Mononuclear cell (primary cell): ENCODE measurements at regions not wholly inside any gene's neighbourhood (a gene's known extent, or its start where the extent isn't known, plus 50 kb on each side); places are given as distances from the start of the nearest gene placed in this dataset.

ENCODE experiments used
- H3K27me3 ChIP-seq: 2 replicates; pipeline ENCODE4 v1.6.0; 2011; ENCODE audit warnings: low read length, control low read depth; ENCODE audit not compliant: insufficient read depth
- H3K4me1 ChIP-seq: 2 replicates; pipeline ENCODE4 v1.5.1; 2011; ENCODE audit warnings: mild to moderate bottlenecking, low read length, control low read depth; ENCODE audit not compliant: insufficient read depth
- H3K4me3 ChIP-seq: 2 replicates; pipeline ENCODE4 v1.5.1; 2011; ENCODE audit warnings: mild to moderate bottlenecking, low read length, moderate library complexity
- H3K9me3 ChIP-seq: 2 replicates; pipeline ENCODE4 v1.5.1; 2011; ENCODE audit warnings: low read depth, mild to moderate bottlenecking, control low read depth, low read length

DNA sequence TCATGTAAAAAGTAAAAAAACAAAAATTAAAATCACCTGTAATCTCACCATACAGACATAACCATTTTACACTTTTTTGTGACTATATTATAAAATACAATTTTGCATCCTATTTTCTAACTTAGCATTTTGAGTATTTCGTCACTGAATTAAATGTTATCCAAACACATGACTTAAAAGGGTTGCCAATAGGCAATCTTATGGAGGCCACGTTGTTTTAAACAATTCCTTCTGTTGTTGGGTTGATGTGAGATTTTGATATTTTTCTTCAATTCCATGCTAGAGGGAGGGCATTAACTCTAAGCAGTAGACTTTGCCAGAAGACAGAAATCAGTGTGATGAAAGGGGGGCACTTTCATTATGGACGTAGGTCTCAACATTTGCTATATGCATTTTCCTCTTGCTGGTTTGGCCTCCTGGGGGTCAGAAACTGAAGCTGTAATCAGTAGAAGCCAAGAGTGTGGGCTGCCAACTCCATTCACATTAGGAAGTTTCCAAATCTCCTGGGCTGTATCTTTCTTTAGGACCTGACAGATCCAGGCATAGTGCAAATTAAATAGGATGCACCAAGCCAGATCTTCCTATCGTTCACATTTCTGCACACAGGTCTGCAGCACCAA, 614.2 kb upstream of the CLINT1 start:
- Histone ChIP-seq H3K27me3 (no peaks in the 10 kb centered on the region), H3K4me3 (no peak overlapping the region), H3K9me3 (no peaks in the 10 kb centered on the region), H3K4me1 (no peaks in the 10 kb centered on the region)

DNA sequence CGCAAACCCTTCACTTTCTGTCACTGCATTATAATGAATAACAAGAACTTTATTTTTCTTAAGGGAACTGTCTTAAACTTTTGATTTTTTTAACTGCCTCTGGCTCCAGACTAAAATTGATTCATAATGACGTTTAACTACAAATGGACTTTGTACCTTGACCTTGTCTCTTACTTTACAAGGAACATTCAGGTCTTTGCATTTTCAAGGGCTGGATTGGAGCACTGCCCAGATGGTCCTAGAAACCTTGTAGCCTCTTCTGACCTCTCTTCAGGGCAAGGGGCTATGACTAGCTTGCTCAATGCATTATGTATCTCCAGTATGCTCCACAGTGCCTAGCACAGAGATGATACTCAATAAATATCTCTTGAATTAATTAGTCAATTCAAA, 612.6 kb upstream of the CLINT1 start:
- H3K4me3 ChIP-seq = no peak overlapping the region
- H3K9me3 ChIP-seq = no peaks in the 10 kb centered on the region
- H3K4me1 ChIP-seq = peaks cover 4% of the 10 kb centered on the region
- H3K27me3 ChIP-seq = no peaks in the 10 kb centered on the region

DNA sequence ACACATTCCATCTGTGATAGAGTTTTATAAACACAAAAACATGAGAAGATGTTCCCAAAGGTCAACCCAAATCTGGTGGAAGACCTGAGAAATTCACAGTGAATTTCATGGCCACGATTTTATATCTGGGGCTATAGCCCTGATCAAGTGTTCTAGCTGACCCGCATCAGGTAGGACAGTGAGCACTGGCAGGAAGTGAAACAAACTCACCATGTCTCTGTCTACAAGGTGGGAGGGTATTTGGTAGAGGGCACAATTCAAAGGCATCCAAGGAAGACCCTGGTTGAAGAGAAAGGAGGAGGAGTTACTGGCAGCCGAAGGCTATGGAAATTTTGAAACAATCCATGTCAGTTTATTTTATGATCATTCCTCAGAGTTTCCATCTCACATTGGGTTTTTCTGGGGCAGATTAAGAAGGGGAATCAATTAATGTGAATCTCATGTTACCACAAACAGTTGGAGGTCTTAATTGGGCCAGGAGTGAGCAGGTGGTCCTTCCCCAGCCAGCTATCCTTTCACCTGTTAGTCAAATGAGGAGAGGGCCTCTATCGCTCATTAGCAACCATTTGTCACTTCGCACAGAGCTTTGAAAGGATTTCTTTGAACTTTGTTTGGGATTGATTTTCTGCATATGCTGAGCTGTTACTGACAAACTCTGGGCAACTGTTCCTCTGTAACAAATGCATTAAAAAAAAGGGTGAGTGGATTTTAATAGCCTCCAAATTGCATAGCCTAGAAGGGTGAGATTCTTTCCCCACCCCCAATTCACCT, 612.0 kb upstream of the CLINT1 start:
- Histone ChIP-seq H3K4me1 (peaks cover 10% of the 10 kb centered on the region), H3K4me3 (no peak overlapping the region), H3K9me3 (no peaks in the 10 kb centered on the region), H3K27me3 (no peaks in the 10 kb centered on the region)

DNA sequence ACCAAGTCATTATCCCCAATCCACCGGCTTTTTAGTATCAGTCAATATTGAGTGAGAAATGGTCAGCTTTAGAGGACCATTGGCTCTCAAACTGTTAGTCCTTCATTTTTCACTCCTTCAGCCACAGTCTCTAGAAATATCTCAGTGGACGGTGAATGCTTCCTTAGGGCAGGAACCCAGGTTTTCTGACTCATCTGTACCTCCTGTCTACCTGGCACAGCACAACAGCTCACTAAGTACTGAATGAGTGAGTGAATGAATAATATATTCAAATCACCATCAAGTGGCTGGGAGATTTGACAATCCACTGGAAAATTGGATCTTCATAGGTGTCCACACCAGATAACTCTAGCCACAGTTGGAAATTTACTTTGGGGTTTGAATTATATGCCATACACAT, 609.5 kb upstream of the CLINT1 start:
- Histone ChIP-seq H3K9me3 (no peaks in the 10 kb centered on the region), H3K4me3 (no peak overlapping the region), H3K27me3 (no peaks in the 10 kb centered on the region), H3K4me1 (peaks cover 35% of the 10 kb centered on the region)

DNA sequence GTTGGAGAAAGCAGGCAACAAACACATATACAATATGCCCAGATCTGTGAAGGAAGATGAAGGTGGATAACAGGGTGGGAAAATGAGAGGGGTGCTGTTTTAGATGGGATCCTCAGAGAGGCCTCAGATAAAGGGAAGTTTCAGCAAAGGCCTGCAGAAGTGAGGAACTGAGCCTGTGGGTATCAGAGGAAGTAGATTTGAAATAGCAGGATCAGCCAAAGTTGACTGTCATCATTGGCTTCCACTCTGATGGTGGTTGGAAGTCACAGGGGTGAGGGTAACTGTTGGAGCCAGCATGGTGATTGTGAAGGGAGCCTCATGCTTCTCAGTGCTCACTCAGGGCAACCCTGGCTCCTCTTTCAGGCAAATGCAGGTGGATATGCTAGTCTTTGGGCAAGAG, 607.2 kb upstream of the CLINT1 start:
- peaks cover 35% of the 10 kb centered on the region for H3K4me1 ChIP-seq
- H3K9me3 ChIP-seq = no peaks in the 10 kb centered on the region
- no peak overlapping the region for H3K4me3 ChIP-seq
- no peaks in the 10 kb centered on the region for H3K27me3 ChIP-seq

DNA sequence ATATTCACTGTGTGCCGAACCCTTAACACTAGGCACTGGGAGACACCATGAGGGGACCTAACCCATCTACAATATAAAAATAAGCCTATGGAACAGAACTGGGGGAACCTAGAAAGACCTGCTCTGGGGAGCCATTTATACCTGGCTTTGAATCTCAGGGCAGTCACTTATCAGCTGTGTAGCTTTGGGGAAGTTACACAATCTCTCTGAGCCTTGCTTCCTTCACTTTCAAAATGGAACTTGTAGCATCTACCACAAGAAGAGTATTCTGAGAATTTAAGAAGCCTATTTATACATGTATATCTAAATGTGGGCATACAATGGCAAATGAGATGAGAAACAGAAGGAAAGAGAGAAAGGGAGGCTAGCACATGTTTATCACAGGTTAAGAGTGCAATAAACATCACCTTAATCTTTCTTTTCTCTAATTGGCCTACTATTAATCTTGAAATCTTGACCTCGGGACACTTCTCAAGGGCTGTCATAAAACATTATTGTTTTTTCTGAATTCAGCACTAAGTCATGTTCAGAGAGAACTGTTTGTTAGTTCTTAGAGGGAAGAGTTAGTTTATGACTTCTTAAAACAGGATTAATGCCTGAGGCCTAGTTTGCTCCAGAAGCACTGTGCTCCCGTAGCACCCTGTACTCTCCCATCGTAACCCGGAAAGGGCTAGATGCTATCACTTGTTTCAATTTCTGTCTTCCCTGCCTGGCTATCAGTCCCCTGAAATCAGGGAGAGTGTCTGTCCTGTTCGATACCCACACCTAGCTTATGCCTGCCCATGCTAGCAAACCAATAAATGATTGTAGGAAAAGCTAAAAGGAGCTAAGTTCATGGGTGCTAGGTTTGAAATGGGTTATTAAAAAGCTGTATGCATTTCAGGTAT, 606.4 kb upstream of the CLINT1 start:
- no peaks in the 10 kb centered on the region for H3K27me3 ChIP-seq
- H3K9me3 ChIP-seq = no peaks in the 10 kb centered on the region
- H3K4me3 ChIP-seq = no peak overlapping the region
- peaks cover 35% of the 10 kb centered on the region for H3K4me1 ChIP-seq

DNA sequence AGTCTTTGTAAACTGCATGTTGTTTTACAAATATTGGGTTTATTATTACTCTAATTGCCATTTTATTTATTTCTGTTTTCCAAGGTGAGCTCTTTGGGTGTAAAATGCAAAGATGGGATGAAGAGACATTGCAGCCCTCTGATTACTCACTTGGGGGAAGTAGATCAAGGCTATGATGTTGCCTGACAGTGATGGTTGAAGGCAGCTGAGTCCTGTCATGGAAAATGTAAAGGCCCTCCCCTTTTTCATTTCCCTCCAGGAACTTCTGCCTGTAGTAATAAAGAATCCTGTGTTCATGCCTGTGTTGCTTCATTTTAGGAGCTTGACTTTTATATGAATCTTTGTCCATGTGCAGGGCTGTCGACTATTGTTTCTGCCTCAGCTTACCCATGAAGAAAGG, 605.4 kb upstream of the CLINT1 start:
- no peak overlapping the region for H3K4me3 ChIP-seq
- no peaks in the 10 kb centered on the region for H3K27me3 ChIP-seq
- H3K9me3 ChIP-seq = no peaks in the 10 kb centered on the region
- H3K4me1 ChIP-seq = peaks cover 35% of the 10 kb centered on the region

DNA sequence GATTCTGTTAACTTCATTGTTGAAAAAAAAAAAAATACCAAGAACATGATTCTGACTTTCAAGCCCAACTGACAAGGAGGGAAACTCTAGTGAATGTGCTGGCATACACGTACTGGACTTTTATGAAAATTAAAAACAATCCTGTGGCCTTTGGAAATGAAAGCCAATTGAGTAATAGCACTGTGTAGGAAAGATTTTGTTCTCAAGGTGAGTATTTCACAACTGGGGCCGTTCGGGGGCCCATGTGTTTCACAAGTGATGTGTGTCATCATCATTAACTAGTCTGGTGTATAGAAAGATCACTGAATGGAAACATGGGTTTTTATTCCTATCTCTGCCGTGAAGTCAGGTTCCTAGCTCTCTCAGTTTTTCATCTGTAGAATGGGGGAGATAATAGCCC, 605.0 kb upstream of the CLINT1 start:
- Histone ChIP-seq H3K9me3 (no peaks in the 10 kb centered on the region), H3K27me3 (no peaks in the 10 kb centered on the region), H3K4me3 (no peak overlapping the region), H3K4me1 (peaks cover 35% of the 10 kb centered on the region)

DNA sequence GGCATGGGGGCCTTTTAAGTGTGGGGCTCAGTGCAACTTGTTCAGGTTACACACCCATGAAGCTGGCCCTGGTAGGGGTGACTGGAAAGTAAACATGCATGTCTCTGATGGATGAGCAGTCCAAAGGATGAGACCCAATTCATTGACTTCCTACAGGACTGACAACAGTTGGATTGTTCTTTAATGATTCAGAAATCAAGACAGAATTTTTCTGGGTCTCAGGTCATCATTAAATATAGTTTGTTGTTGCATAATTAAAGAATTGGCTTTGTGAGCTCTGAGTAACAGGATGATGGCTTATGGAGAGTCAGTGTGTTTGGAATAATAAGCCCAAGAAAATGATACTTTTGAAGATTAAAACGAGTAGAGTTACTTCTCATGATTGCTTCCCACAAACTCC, 604.2 kb upstream of the CLINT1 start:
- no peaks in the 10 kb centered on the region for H3K9me3 ChIP-seq
- no peak overlapping the region for H3K4me3 ChIP-seq
- H3K27me3 ChIP-seq = no peaks in the 10 kb centered on the region
- peaks cover 35% of the 10 kb centered on the region for H3K4me1 ChIP-seq

DNA sequence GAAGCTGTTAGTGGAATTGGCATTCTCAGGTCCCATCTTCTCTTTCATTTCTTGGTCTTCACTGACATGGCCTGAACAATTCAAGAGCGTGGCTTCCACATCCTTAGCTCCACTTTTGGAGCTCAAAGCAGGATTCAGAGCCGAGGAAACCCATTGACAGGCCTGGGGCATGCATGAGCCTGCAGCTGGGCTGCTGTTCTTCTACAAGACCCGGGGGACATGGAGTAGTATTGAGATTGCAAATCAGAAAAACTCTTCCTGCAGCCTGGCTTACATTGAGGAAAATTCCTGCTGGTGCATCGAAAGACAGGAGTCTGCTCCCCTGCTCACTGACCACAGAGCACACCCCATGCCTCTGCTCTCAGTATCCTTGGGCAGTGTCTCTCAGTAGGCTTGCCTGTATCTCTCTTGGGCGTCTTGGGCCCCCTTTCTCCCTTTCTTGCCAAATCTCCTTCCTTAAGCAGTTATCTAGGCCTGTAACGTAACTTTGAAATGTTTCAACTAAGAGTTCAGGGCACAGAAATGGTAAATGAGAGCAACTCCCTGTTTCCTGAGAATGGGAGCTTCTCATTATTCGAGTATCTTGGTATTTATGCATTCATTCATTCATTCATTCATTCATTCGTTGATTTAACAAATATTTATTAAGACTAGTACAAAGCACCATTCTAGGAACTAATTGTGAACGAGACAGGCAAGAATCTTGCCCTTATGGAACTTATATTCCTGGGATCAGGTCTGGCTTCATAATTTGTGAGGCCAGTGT, 603.6 kb upstream of the CLINT1 start:
- H3K4me1 ChIP-seq = peaks cover 35% of the 10 kb centered on the region
- no peaks in the 10 kb centered on the region for H3K27me3 ChIP-seq
- H3K9me3 ChIP-seq = no peaks in the 10 kb centered on the region

DNA sequence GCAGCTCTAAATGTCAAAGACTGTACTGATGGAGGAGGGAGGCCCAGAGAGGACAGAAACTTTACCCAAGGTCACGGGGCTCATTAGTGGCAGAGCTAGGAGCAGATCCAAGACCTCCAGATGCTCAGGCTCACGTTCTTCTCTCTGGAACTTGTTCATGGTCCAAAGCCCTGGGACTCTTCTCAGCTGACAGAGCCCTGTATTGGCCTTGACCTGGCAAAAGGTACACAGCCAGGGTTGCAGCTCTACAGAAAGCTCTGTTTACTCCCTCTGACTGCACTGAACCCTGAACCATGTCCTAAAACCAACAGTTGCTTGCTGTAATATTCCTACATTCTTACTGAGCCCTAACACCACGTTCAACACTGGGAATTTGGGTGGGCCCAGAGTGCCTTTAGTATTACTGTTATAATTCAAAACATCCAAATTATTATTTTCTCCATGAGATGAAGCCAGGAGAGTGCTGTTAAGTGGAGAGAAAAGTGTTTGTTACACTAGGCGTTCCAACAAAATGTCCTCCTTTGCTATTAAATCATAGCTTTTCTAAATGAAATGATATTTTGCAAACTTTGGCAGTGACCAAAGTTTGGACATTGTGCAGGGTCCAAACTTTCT, 602.4 kb upstream of the CLINT1 start:
- Histone ChIP-seq H3K27me3 (no peaks in the 10 kb centered on the region), H3K4me1 (peaks cover 29% of the 10 kb centered on the region), H3K4me3 (no peak overlapping the region), H3K9me3 (no peaks in the 10 kb centered on the region)

More for the DNA sequence above, 603.6 kb upstream of the CLINT1 start:
- H3K4me3 ChIP-seq = no peak overlapping the region

DNA sequence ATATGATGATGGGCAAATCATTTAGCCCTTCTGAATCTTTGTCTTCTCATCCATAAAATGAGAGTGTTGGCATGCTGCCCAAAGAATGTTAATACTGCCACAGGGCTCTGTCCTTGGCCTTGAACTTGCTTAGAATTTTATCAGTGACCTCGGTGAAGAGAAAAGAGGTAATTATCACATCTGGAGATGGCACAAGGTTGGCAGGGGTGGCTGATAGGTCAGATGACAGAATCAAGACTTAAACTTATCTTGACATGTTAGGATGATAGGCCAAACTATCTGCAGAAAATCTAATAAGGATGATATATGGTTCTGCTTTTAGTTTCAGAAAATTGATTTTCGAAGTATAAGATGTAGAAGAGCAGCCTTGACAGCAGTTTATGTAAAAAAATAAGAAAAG, 599.1 kb upstream of the CLINT1 start:
- Histone ChIP-seq H3K9me3 (no peaks in the 10 kb centered on the region), H3K4me3 (no peak overlapping the region), H3K27me3 (no peaks in the 10 kb centered on the region), H3K4me1 (no peaks in the 10 kb centered on the region)

DNA sequence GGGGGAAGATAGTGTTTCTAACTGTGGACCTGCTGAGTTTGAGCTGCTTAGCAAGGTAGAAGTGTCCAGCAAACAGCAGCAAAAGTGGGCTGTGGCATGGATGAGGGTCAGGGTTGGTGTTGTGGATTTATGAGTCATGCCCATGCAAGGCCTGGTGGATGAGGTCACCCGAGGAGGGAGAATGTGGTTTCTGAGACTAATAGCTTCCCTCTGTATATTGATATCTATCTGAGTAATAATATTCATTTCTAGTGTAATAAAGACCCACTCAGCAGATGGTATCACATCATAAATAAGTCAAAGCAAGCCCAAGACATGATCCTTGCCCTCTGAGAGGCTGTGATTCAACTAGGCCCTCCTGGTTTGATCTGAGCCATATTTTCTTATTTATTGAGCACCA, 597.8 kb upstream of the CLINT1 start:
- H3K27me3 ChIP-seq = no peaks in the 10 kb centered on the region
- H3K9me3 ChIP-seq = no peaks in the 10 kb centered on the region
- H3K4me3 ChIP-seq = no peak overlapping the region
- H3K4me1 ChIP-seq = no peaks in the 10 kb centered on the region

DNA sequence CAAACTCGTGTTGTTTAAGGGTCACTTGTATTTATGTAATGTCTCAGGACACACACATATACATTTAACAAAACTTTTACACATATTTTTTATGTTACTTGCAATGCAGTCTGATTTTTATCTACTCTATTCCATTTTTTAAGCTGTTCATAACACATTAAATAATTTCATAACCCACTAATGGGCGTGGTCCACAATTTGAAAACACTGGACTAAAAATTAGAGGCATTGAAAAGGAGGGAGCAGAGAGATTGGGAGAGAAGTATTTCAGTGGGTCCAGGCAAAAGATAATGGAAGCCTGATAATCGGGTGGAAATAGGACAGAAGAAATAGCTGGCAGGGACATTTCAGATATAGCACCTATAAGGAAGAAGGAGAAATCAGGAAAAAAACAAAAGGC, 597.3 kb upstream of the CLINT1 start:
- no peaks in the 10 kb centered on the region for H3K27me3 ChIP-seq
- H3K4me3 ChIP-seq = no peak overlapping the region
- H3K9me3 ChIP-seq = no peaks in the 10 kb centered on the region
- H3K4me1 ChIP-seq = no peaks in the 10 kb centered on the region
